A673 (cell line): ENCODE measurements at regions not wholly inside any gene's neighbourhood (a gene's known extent, or its start where the extent isn't known, plus 50 kb on each side); places are given as distances from the start of the nearest gene placed in this dataset.
A peak's percentile ranks its signal among the peaks of the same experiment; 100 is the strongest.

ENCODE experiments used
- BruUV-seq: library from RNA; stranded (reverse); fragments of 400-500 nt; replicated peaks from 2 replicates; lab custom pipeline; 2021; lab: Mats Ljungman, UMichigan
- CTCF ChIA-PET: fragments of 300-600 bp; sonication (Branson Sonifier 250); formaldehyde crosslinking; loops from one replicate; lab custom pipeline; 2022; ENCODE audit warnings: antibody characterized with exemption; lab: Charles Lee
- POLR2A ChIA-PET: fragments of 300-600 bp; sonication (Branson Sonifier 250); formaldehyde crosslinking; loops from one replicate; lab custom pipeline; 2022; ENCODE audit warnings: antibody characterized with exemption; ENCODE audit not compliant: low non-redundant PET; lab: Charles Lee
- DNase-seq: peaks from one replicate; pipeline ENCODE4 v3.0.0-alpha.2; 2015; ENCODE audit warnings: low spot score
- H3K27ac ChIP-seq: fragments of 200-600 bp; sonication (generic); 2 replicates; pipeline ENCODE4 v1.5.1; 2016; ENCODE audit warnings: mixed run types, low read depth, mild to moderate bottlenecking, mixed read lengths, antibody characterized with exemption, low read length; ENCODE audit not compliant: poor library complexity, severe bottlenecking
- H3K27me3 ChIP-seq: fragments of 200-600 bp; sonication (generic); replicated peaks from 2 replicates; pipeline ENCODE4 v1.6.1; 2017; ENCODE audit warnings: mixed run types, low read depth, mild to moderate bottlenecking, mixed read lengths, antibody characterized with exemption, low read length; ENCODE audit not compliant: insufficient read depth, poor library complexity
- H3K36me3 ChIP-seq: fragments of 200-600 bp; sonication (generic); 2 replicates; pipeline ENCODE4 v1.6.1; 2016; ENCODE audit warnings: mixed run types, mild to moderate bottlenecking, mixed read lengths, antibody characterized with exemption, low read length; ENCODE audit not compliant: insufficient read depth, poor library complexity, severe bottlenecking
- H3K4me1 ChIP-seq: fragments of 200-600 bp; sonication (generic); 2 replicates; pipeline ENCODE4 v1.6.1; 2017; ENCODE audit warnings: mixed run types, mild to moderate bottlenecking, mixed read lengths, antibody characterized with exemption, low read length; ENCODE audit not compliant: insufficient read depth, poor library complexity, severe bottlenecking
- H3K4me3 ChIP-seq: fragments of 200-600 bp; sonication (generic); 2 replicates; pipeline ENCODE4 v1.5.1; 2016; ENCODE audit warnings: low read depth, mixed run types, mild to moderate bottlenecking, mixed read lengths, low read length; ENCODE audit not compliant: poor library complexity, severe bottlenecking
- H3K9me3 ChIP-seq: fragments of 200-600 bp; sonication (generic); 2 replicates; pipeline ENCODE4 v1.6.1; 2016; ENCODE audit warnings: mixed run types, low read depth, mild to moderate bottlenecking, mixed read lengths, antibody characterized with exemption, low read length; ENCODE audit not compliant: poor library complexity, severe bottlenecking
- CTCF ChIP-seq: fragments of 300-800, 200-600 bp; sonication (generic); conservative IDR thresholded peaks from 2 replicates; pipeline ENCODE4 v1.5.1; 2017; ENCODE audit warnings: low read depth, mild to moderate bottlenecking, antibody characterized with exemption, low read length, moderate library complexity, mixed read lengths
- EZH2 ChIP-seq: fragments of 200-600 bp; sonication (generic); IDR thresholded peaks from 2 replicates; pipeline ENCODE4 v1.6.1; 2017; ENCODE audit warnings: borderline replicate concordance, low read depth, mild to moderate bottlenecking, mixed read lengths, antibody characterized with exemption, low read length; ENCODE audit not compliant: poor library complexity, severe bottlenecking
- intact Hi-C: fragments of 100-400 bp; cut with micrococcal nuclease; formaldehyde crosslinking; loops from one replicate; pipeline ENCODE4 v1.10.0; 2022; ENCODE audit not compliant: unreplicated experiment

DNA sequence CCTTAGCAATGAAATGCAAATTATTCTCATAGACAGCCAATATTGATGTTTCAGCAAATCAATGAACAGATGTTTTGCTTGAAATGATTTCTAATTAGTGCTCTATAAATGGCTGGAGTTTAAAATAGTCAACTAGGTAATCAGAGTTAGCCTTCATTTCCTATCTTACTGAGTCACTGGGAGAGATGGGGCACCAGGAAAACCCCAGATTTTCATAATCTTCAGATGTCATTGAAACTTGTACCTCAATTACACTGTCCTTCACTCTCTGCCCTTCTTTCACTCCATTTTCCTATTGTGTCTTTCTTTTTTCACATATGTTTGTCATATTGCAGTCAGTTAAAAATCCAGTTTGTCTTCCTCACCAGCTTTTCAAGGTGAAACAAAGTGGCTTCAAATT lies 92.7 kb downstream of the C12orf75 start:
- ChIA-PET POLR2A (no interaction called here), CTCF (no interaction called here)
- BruUV-seq = no TSS peak
- DNase-seq = no peak
- Histone ChIP-seq H3K36me3 (no peaks in the 10 kb centered on the region), H3K4me1 (no peaks in the 10 kb centered on the region), H3K27ac (no peak overlapping the region), H3K9me3 (no peaks in the 10 kb centered on the region), H3K27me3 (no peaks in the 10 kb centered on the region), H3K4me3 (no peak overlapping the region)
- intact Hi-C loops = loop anchor here (5.0 to 10.0 kb wide), 2 partner anchors 282 to 859 kb away; no protein-coding TSS in a partner anchor
- no peak for TF ChIP-seq EZH2
- no peak for TF ChIP-seq CTCF

GRCh38 chr12:105423921-105424320 lies 93.4 kb downstream of the C12orf75 start:
- TF ChIP-seq EZH2 = no peak
- no peak for TF ChIP-seq CTCF
- no peak overlapping the region for H3K27ac ChIP-seq
- no TSS peak for BruUV-seq
- no peaks in the 10 kb centered on the region for H3K9me3 ChIP-seq
- no peaks in the 10 kb centered on the region for H3K4me1 ChIP-seq
- intact Hi-C loops = loop anchor here (5.0 to 10.0 kb wide), 2 partner anchors 281 to 858 kb away; no protein-coding TSS in a partner anchor
- no peaks in the 10 kb centered on the region for H3K27me3 ChIP-seq
- DNase-seq = peak; percentile 7
- ChIA-PET POLR2A (no interaction called here), CTCF (no interaction called here)
- H3K36me3 ChIP-seq = no peaks in the 10 kb centered on the region
- H3K4me3 ChIP-seq = no peak overlapping the region

DNA sequence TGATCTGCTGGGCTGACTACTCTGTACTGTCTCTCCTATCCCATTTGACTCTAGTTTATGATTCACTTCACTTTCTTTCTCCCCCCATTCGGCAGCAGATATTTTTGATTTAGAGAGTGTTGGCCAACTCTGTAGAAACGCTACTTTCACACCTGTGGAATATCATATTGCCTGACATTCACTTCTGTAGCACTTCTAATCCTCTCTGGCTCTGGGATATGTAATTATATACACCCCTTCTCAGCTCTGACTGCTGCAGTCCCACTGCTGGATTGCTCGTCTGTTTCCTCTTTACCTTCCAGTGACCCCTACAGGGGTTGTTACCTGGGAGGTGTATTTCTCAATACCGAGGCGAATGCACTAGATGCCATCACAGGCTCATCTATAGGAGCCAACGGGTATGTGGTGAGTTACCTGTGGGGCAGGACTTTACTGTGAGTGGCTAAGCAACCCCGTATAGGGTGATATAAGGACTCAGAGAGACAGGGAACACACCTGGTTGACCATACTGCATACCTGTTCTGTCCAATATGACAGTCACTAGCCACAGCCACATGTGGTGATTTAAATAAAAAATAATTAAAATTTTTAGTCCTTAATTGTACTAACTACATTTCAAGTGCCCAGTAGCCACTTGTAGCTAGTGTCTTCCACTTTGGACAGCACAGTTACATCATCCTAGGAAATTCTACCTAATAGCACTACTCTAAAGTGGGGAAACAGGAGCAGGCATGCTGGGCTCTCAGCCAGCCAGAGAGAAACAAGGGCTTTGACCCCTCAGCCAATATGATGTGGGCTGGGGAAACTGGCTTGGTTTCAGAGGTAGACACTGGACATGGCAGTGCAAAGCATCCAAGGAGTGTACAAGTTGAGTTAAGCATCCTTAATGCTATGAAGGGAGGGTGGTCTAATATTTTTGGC lies 95.0 kb downstream of the C12orf75 start:
- H3K9me3 ChIP-seq = no peaks in the 10 kb centered on the region
- intact Hi-C loops = loop anchor here (10.0 kb wide), 1 partner anchor 279 kb away; no protein-coding TSS in a partner anchor
- no TSS peak for BruUV-seq
- ChIA-PET POLR2A (interaction anchor here (0.5 kb wide), 1 partner anchor 282 kb away, joined by 5 read pairs; no protein-coding TSS in a partner anchor), CTCF (no interaction called here)
- no peaks in the 10 kb centered on the region for H3K27me3 ChIP-seq
- H3K27ac ChIP-seq = no peak overlapping the region
- no peak for DNase-seq
- H3K4me3 ChIP-seq = no peak overlapping the region
- no peak for TF ChIP-seq CTCF
- TF ChIP-seq EZH2 = no peak
- H3K36me3 ChIP-seq = no peaks in the 10 kb centered on the region
- H3K4me1 ChIP-seq = no peaks in the 10 kb centered on the region
